HUDEP-2 (cell line): ENCODE measurements at regions not wholly inside any gene's neighbourhood (a gene's known extent, or its start where the extent isn't known, plus 50 kb on each side); places are given as distances from the start of the nearest gene placed in this dataset.
A peak's percentile ranks its signal among the peaks of the same experiment; 100 is the strongest.
"Not testable (repeated sequence)": the region's sequence is repeated elsewhere in the genome, so short reads cannot be mapped to it uniquely, and the experiment has no call there.

ENCODE experiments used
- DNase-seq, 76 experiments: peaks; one replicate each; lab custom pipeline; 2025; ENCODE audit not compliant: unreplicated experiment in 76 of 76; lab: John Stamatoyannopoulos, UW

- no peak for DNase-seq
Observed at GRCh38 chr2:138252587-138252986, 249.0 kb upstream of the SPOPL start.

DNA sequence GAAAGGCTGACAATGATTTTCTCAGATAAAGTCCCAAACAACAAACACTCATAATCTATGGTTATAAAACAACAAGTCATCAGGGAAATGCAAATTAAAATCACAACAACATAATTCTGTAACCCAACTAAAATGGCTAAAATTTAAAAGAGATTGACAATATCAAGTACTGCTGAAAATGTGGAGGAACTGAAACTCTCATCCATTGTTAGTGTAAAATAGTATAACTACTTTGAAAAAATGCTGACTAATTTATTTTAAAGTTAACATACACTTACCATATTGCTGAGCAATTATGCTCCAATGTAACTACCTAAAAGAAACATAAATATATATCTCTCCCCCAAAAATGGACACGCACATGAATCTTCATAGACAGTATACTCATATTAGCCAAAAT lies 245.9 kb upstream of the SPOPL start:
- no peak for DNase-seq

DNA sequence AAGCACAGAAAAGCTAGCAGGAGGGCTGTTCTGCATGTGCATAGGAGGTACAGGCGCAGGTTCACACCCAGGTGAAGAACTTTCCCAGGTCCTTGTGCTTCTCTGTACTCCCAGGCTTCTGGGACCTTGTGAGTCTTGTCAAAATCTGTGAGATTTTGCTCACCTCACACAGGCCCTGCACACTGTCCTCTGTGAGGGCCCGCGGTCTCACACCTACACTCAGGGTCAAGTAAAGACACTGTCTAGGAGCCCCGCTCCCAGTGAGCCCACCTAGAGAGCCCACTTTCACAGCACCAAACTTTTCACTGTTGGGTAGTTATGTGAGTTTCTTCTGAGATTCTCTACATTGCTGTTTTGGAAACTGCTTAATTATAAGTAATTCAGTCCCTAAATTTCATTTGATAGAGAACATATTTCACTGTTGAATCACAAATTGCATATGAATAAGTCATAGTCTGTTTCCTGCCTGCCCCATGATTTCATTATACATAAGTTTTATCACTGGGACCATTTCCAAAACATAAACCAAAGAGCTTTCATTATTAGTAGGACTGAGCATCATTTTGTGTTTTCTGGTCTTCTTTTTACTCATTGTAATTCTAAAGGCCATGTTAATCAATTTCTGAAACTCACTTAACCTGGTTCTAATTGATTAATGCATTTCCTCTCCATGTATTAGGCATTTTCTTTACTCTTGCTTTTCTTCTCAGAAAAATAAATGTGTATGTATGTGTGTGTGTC lies 234.2 kb upstream of the SPOPL start:
- DNase-seq, result no peak

DNA sequence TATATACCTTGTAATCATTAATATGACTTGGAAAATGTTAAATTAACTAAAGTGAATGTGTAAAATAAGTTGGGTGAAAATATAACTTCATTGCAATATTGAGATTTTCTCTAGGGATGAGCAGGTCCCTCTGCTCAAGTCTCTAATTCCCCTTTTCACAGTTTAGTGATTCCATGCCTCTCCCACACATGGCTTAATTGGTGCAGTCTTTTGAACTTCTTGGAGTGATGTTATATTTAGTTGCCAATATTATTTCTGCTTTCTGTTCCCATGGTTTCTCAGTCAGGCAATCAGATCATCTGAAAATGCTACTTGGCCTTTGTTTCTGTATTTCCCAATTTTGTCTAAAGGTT lies 233.7 kb upstream of the SPOPL start:
- DNase-seq, result no peak

GRCh38 chr2:138269765-138270164 lies 231.8 kb upstream of the SPOPL start:
- DNase-seq, result no peak

DNA sequence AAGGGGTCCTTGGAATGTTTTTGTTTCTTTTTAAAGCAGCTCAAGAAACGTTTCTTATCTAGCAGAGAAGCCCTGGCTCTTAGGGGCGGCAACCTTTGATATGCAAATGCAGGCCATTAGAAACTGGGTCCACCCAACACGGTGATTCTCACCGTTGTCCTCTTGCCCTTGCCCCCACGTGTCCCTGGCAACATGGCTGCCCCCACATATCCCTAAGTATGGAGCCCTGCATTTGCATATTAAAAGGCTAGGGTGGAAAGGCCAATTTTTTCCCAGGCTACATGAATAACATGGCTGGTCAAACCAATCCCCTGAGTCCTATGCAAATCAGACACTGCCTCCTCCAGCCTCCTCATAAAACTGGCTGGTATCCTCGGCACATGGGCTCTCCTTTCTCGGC lies 230.1 kb upstream of the SPOPL start:
- no peak for DNase-seq

DNA sequence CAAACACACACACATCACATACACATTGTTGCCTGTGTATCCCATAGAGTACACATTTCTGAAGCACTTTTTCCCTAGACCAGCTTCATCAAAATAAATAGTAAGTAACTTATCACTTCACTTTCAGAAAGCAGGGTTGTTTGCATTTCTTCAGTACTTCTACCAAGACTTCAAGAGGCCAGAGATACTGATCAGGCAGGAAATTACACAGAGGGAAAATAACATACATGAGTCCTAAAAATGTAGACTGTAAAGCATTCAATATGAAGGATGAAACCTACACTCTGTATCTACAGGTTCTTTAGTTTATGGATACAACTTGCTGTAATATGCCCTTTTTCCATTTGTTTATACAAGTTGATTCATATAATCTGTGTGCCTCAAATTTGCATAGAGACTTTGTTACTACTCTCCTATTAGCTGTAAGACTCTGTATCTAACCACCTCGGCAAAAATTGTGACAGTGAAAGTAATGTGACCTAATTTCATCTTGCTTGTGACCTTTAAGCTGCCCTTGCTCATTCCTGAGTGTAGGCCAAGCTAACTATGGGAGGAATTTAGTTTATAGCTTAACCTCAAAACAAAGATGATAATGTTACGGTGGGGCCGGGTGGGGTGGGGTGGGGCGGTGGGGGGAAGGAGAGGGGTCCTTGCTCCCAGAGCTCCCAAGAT lies 228.9 kb upstream of the SPOPL start:
- no peak for DNase-seq

DNA sequence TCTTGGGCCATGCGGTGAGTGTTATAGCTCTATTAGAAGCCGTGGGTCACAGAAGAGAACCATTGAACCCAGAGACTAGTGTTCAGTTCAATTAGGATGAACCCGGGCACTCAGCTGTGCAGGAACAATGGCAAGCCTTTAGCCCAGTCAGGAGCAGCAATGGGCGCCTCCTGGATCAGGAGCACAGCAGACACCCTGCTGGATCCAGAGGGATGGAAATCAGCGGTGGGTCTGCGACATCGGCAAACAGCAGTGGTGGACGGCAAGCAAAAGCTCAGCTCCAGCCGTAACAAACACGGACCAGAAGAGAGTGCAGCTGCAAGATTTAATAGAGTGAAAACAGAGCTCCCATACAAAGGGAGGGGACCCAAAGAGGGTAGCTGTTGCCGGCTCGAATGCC lies 228.3 kb upstream of the SPOPL start:
- DNase-seq, result not testable (repeated sequence)

GRCh38 chr2:138274421-138275291 lies 226.9 kb upstream of the SPOPL start:
- peak in 4 of 76 experiments; percentile 2 to 7 (median 7) for DNase-seq

DNA sequence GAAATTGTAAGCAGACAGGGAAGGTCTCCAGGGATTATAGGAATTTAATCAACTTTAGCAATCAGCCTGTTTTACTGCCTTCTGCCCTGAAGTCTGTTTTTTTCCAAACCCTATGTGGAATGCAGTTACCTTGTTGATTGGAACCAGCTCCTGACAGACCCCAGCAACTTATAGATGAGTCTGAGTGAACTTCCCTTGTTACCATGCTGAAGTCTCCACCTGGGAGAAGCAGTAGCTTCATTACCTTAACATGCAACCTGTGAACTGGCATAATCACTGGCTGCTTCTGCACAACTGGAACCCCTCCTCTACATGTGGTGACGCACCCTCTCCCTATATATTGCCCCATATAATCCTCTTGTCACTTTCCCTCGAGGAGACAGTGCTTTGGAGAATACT lies 226.3 kb upstream of the SPOPL start:
- no peak for DNase-seq

DNA sequence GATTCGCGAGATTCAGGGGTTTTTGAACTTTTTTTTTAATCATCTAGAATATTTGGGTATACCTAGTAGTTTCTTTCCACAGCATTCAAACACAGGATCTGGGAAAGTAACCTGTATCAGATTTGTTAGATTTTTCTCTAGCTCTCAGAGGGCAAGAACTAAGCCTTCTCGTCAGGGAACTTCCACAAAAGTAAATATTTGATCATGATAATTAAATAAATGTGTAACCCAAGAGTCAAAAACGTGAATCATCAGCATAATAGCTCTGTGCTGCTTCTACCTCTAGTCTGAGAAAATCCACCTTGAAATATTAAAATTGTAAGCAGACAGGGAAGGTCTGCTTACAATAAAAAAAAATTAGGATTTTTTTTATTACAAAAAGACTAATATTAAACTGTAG lies 225.7 kb upstream of the SPOPL start:
- no peak for DNase-seq

DNA sequence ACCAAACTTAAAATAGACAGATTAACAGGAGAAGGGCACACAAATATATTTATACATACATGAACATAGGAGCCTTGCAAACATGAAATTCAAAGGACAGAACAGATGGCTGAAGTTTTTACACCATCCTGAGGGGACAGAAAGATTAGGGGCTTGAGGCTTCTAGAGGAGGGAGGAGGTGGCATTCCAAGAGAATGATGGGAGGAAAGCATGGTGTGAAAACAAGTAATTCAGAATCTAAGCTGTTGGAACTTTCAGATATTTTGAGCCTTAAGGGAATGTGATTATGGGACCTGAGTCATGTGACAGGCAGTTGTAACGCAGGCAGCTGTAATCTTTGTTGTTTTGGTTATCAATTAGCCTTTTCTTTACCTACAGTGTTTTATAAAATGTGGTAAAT lies 225.2 kb upstream of the SPOPL start:
- no peak for DNase-seq

DNA sequence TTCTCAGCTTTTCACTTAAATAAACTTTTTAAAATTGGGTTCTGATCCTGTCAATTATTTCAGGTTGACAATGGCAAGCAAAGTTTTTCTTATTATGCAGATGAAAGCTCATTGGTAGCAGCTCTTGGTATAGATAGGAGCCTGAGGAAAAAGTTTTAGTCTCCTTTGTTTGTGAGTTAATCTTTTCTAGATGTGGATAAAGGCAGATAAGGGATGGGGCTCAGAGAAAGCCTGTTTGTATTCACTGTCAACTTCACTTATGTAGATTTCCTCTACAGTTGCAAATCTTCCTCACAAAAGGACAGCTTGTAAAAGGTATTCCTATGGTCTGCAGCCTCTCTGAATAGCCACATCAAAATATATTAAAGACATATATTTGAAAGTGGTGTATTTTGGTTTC lies 224.5 kb upstream of the SPOPL start:
- DNase-seq, result no peak

DNA sequence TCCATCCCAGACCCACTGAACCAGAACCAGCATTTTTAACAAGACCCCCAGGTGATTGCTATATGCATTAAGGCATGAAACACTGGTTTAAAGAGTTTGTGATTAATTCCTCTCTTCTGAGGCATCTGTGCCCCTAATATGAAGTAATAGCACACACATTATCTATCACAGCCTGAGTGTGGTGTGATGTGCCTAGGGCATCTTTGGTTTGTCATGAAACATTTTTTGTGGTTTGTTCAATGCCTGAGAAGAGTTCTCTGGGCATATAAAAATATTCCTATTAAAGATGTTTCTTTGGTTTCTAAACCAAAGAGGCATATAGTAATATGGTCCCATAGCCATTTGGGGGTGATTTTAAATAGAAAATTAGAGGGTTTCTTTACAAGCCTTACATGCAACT lies 221.7 kb upstream of the SPOPL start:
- DNase-seq, result no peak

DNA sequence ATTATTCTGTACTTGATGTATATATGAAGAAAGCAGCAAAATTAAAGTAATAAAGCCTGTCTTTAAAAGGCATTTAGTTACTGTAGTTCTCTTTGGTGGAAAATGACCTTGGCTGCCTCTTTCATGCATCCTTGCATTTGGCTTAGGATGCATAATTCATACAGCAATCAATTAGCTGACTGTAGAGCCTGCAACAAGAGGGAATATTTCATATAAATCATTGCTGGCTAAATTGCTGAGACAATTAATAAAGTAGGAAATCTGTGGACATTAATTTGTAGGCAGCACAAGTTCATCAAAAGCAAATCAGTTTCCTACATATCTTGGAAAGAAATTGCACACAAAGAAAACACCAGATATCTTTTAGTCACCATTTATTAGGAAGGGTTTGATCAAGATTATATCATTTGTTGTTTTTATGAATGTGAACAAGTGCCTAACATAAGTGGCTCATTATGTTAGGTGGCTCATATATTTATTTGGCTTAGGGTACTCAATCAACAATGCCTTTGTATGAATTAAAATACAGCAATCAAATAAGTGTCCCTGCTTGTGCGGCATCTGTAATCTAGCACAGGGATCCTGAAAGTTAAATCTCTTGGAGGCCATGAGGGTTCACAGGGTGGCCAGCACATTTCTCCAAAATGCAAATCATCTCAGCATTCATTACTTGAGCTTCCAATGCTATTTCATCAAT lies 220.4 kb upstream of the SPOPL start:
- DNase-seq, result no peak

- DNase-seq, result no peak
Observed at GRCh38 chr2:138282014-138282672, 219.4 kb upstream of the SPOPL start.

DNA sequence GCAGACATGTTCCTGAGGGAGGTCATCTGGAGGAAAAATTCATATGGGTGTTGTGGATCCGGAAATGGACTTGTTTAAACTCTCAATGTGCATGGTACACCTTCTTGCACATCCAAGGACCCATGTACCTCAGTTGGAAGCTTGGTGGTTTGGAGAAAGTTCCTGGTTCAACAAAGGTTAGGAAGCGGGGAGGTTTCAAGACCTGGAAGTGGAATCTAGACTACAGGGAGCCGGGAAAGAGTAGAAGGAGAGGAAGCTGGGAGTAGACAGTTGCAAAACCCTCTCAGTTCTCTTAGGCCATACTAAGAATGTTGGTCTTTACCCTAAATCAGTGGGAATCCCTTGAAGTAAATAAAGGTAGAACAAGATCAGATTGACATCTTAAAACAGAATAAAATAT lies 209.8 kb upstream of the SPOPL start:
- DNase-seq, result no peak

DNA sequence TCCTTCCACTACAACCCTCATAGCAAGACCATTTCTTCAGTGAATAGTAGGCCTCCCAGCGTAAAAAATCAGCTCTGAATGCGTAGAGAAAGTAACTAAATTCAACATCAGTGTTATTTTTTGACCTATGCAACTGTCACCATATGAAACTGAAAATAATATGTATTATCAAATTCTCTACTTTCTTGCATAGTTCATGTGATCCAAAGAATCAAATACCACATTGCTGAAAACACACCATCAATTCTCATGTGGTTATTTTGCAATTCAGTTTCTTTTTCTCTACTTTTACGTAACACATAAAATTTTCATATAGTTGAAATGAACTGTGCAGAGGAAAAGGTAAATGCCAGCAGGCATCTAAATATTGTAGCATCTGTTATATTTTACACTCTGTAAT lies 208.5 kb upstream of the SPOPL start:
- no peak for DNase-seq

DNA sequence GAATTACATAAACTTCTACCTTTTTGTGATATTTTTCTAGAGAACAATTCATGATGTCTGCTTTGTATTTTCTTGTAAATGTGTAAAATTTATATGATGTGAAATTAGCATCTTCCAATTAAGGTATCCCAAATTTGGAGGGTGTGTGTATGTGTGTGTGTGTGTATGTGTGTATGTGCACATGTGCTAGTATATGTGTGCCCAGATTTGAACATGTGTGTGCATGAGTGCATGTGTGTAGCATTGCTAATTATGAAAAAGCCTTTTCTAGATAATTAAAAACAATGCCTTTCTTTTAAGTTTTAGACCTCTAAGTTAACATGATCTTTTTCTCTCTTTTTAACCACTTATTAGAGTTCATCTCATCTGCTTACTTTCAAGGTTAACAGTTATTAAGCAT lies 208.0 kb upstream of the SPOPL start:
- DNase-seq, result no peak

DNA sequence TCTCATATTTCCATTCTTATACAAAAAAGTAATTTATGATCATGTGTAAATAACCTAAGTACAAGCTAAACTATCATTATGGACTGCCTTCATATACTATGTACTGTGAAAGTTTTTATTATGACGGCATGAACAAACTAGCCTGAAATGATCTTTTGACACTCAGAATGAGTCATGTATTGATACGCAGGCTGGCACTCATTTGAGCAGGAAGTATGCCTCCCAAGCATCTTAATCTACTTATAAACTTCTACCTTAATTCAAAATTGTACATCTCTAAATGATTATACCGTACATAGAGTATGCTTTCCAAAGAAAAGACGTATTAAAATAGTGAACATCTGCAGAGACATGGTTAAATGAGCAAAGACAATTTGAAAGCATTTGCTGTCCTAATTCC lies 207.1 kb upstream of the SPOPL start:
- no peak for DNase-seq

DNA sequence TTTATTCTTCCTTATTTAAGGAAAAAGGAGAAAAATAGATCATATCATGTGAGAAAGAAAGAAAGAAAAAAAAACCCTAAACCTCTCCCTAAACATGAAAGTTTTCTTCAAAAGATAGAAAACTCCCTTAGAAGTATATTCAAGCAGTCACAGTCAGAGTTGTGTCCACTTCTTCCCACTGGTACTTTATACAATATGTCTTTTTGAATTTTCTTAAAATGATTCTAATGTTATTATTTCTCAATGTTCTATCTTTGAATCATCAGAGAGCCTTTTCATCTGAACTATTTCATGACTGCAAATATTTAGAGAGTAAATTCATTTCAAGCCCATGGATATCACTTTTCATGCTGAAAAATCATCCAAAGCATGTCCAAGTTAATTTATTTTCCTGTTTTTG lies 205.2 kb upstream of the SPOPL start:
- DNase-seq, result no peak
